ENCODE measurements at regions not wholly inside any gene's neighbourhood (a gene's known extent, or its start where the extent isn't known, plus 50 kb on each side); places are given as distances from the start of the nearest gene placed in this dataset.
"Not testable (repeated sequence)": the region's sequence is repeated elsewhere in the genome, so short reads cannot be mapped to it uniquely, and the experiment has no call there.

GRCh38 chr4:145279122-145279960 lies 99.0 kb upstream of the OTUD4 start:
- Mint-ChIP-seq H3K4me1 (ENCODE audit: low read depth in 2 of 2) (no peaks in the 10 kb centered on the region), H3K27me3 (peaks cover 7 to 27% of the 10 kb centered on the region in 2 donors), H3K9me3 (no peaks in the 10 kb centered on the region), H3K36me3 (no peaks in the 10 kb centered on the region), H3K27ac (no peak overlapping the region), H3K4me3 (no peak overlapping the region)
- DNase-seq (ENCODE audit: low spot score), result no peak
- no peak for ATAC-seq

- DNase-seq (ENCODE audit: low spot score), result no peak
- Mint-ChIP-seq H3K27me3 (peaks cover 7 to 27% of the 10 kb centered on the region in 2 donors), H3K36me3 (no peaks in the 10 kb centered on the region), H3K9me3 (no peaks in the 10 kb centered on the region), H3K4me3 (no peak overlapping the region), H3K4me1 (ENCODE audit: low read depth in 2 of 2) (no peaks in the 10 kb centered on the region), H3K27ac (no peak overlapping the region)
- no peak for ATAC-seq
Observed at GRCh38 chr4:145278341-145279121, 98.1 kb upstream of the OTUD4 start.

- ATAC-seq, result no peak
- DNase-seq (ENCODE audit: low spot score), result no peak
- H3K4me3 Mint-ChIP-seq, result no peak overlapping the region
- no peak overlapping the region for H3K27ac Mint-ChIP-seq
- H3K4me1 Mint-ChIP-seq (ENCODE audit: low read depth in 2 of 2), result no peaks in the 10 kb centered on the region
- H3K9me3 Mint-ChIP-seq, result no peaks in the 10 kb centered on the region
- peaks cover 7 to 22% of the 10 kb centered on the region in 2 donors for H3K27me3 Mint-ChIP-seq
- no peaks in the 10 kb centered on the region for H3K36me3 Mint-ChIP-seq
Observed at GRCh38 chr4:145277011-145277410, 96.6 kb upstream of the OTUD4 start.

DNA sequence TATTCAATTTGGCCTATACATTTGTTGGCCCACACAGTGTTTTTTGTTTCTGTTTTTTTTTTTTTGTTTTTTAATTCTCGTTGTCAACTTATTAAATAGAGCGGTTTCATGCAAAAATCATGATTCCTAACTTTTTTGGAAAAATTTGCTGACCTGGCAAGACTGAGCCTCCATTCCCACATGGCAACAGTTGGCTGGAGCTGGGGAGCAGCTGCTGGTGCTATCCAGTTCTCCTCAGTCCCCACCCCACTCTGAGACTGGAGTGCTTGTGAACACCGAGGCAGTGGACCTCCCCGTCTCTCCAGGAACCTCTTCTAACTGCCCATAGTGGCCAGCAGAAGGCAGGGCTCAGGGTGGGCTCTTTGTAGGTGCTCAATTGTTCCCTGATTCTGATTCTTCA lies 95.7 kb upstream of the OTUD4 start:
- ATAC-seq (no peak), DNase-seq (ENCODE audit: low spot score) (no peak)
- H3K27me3 Mint-ChIP-seq, result peaks cover 6 to 18% of the 10 kb centered on the region in 2 donors
- no peak overlapping the region for H3K4me3 Mint-ChIP-seq
- no peaks in the 10 kb centered on the region for H3K9me3 Mint-ChIP-seq
- no peak overlapping the region for H3K27ac Mint-ChIP-seq
- H3K4me1 Mint-ChIP-seq (ENCODE audit: low read depth in 2 of 2), result no peaks in the 10 kb centered on the region
- no peaks in the 10 kb centered on the region for H3K36me3 Mint-ChIP-seq

DNA sequence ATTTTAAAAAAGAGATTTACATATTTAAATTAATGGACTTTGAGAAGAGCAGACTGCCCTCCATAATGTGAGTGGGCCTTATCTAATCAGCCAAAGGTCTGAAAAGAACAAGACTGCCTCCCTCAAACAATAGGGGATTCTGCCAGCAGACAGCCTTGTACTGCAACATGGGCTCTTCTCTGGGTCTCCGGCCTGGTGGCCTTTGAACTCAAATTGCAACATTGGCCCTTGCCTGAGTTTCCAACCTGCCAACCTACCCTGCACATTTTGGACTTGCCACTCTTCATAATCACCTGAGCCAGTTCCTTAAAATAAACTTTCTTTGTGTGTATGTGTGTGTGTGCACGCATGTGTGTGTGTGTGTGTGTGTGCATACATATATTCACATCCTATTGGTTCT lies 90.8 kb upstream of the OTUD4 start:
- H3K27me3 Mint-ChIP-seq, result peaks cover 0 to 3% of the 10 kb centered on the region in 2 donors
- H3K4me1 Mint-ChIP-seq (ENCODE audit: low read depth in 2 of 2), result no peaks in the 10 kb centered on the region
- no peaks in the 10 kb centered on the region for H3K36me3 Mint-ChIP-seq
- ATAC-seq (no peak), DNase-seq (ENCODE audit: low spot score) (no peak)
- H3K4me3 Mint-ChIP-seq, result no peak overlapping the region
- H3K9me3 Mint-ChIP-seq, result no peaks in the 10 kb centered on the region
- no peak overlapping the region for H3K27ac Mint-ChIP-seq

- H3K36me3 Mint-ChIP-seq, result no peaks in the 10 kb centered on the region
- no peak overlapping the region for H3K27ac Mint-ChIP-seq
- DNase-seq (ENCODE audit: low spot score) (no peak), ATAC-seq (no peak)
- peaks cover 0 to 3% of the 10 kb centered on the region in 2 donors for H3K27me3 Mint-ChIP-seq
- H3K9me3 Mint-ChIP-seq, result no peaks in the 10 kb centered on the region
- H3K4me3 Mint-ChIP-seq, result no peak overlapping the region
- H3K4me1 Mint-ChIP-seq (ENCODE audit: low read depth in 2 of 2), result no peaks in the 10 kb centered on the region
Observed at GRCh38 chr4:145266881-145267280, 86.5 kb upstream of the OTUD4 start.

- H3K4me1 Mint-ChIP-seq (ENCODE audit: low read depth in 2 of 2), result no peaks in the 10 kb centered on the region
- ATAC-seq (peak; percentile 20 to 36), DNase-seq (ENCODE audit: low spot score) (no peak)
- H3K9me3 Mint-ChIP-seq, result no peaks in the 10 kb centered on the region
- no peak overlapping the region for H3K4me3 Mint-ChIP-seq
- H3K36me3 Mint-ChIP-seq, result no peaks in the 10 kb centered on the region
- no peak overlapping the region for H3K27ac Mint-ChIP-seq
- no peaks in the 10 kb centered on the region for H3K27me3 Mint-ChIP-seq
Observed at GRCh38 chr4:145260091-145260490, 79.7 kb upstream of the OTUD4 start.

DNA sequence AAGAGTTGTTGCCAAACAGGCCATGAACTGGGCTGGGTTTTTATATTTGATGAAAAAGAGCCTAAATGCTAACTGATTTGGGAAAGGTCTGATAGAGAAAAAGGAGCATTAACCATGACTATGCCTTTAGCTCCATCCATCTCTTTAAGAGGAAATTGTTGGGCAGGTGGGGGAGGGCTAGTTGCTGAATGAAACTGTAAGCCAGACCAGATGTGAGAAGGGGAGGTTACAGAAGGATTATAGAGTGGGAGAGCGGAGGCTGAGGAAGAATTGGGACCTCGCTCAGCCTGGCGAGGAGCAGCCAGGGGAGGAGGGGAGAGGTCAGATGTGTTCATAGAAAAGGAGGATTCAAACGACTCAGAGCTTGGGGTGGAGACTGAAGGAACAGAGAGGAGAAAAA lies 74.9 kb upstream of the OTUD4 start:
- not testable (repeated sequence) for H3K27me3 Mint-ChIP-seq; H3K36me3 Mint-ChIP-seq; H3K27ac Mint-ChIP-seq; H3K9me3 Mint-ChIP-seq; H3K4me3 Mint-ChIP-seq; H3K4me1 Mint-ChIP-seq (ENCODE audit: low read depth in 2 of 2); ATAC-seq; DNase-seq (ENCODE audit: low spot score)

- Mint-ChIP-seq H3K36me3 (no peaks in the 10 kb centered on the region), H3K4me1 (ENCODE audit: low read depth in 2 of 2) (no peaks in the 10 kb centered on the region), H3K27me3 (peaks cover 20 to 22% of the 10 kb centered on the region in 2 donors), H3K4me3 (no peak overlapping the region), H3K27ac (no peak overlapping the region), H3K9me3 (no peaks in the 10 kb centered on the region)
- ATAC-seq (no peak), DNase-seq (ENCODE audit: low spot score) (no peak)
Observed at GRCh38 chr4:145252190-145252589, 71.8 kb upstream of the OTUD4 start.

GRCh38 chr4:145251391-145251790 lies 71.0 kb upstream of the OTUD4 start:
- no peaks in the 10 kb centered on the region for H3K36me3 Mint-ChIP-seq
- no peak overlapping the region for H3K27ac Mint-ChIP-seq

DNA sequence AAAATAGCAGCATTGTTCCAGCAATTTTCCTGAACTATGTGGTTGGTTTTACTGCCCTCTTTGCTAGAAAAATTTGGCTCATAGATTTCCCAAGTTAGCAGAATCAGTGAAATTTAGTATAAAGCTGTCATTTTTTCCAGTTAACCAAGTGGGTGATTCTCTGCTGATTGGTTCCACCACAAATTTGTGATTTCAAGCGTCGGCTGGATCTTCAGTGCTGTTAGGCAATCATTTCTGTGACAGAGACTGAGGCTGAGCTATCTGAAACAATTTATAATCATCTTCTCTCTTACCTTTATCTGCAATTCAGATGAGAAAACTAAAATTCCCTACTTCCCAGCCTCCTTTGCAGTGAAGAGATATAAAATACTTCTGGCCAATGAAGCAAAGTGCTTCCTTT lies 68.6 kb upstream of the OTUD4 start:
- Mint-ChIP-seq H3K9me3 (no peaks in the 10 kb centered on the region), H3K36me3 (no peaks in the 10 kb centered on the region), H3K27ac (no peak overlapping the region), H3K4me1 (ENCODE audit: low read depth in 2 of 2) (no peaks in the 10 kb centered on the region), H3K27me3 (peaks cover 20 to 36% of the 10 kb centered on the region in 2 donors), H3K4me3 (no peak overlapping the region)
- no peak for DNase-seq (ENCODE audit: low spot score)
- no peak for ATAC-seq

More at GRCh38 chr4:145251391-145251790, 71.0 kb upstream of the OTUD4 start:
- no peak overlapping the region for H3K4me3 Mint-ChIP-seq
- no peaks in the 10 kb centered on the region for H3K9me3 Mint-ChIP-seq
- H3K27me3 Mint-ChIP-seq, result peaks cover 20 to 22% of the 10 kb centered on the region in 2 donors
- ATAC-seq, result no peak
- H3K4me1 Mint-ChIP-seq (ENCODE audit: low read depth in 2 of 2), result no peaks in the 10 kb centered on the region
- no peak for DNase-seq (ENCODE audit: low spot score)

GRCh38 chr4:145248502-145248901 lies 68.1 kb upstream of the OTUD4 start:
- H3K4me1 Mint-ChIP-seq (ENCODE audit: low read depth in 2 of 2), result no peaks in the 10 kb centered on the region
- peaks cover 20 to 36% of the 10 kb centered on the region in 2 donors for H3K27me3 Mint-ChIP-seq
- no peak overlapping the region for H3K27ac Mint-ChIP-seq
- no peaks in the 10 kb centered on the region for H3K9me3 Mint-ChIP-seq
- no peak for ATAC-seq
- DNase-seq (ENCODE audit: low spot score), result no peak
- H3K36me3 Mint-ChIP-seq, result no peaks in the 10 kb centered on the region
- no peak overlapping the region for H3K4me3 Mint-ChIP-seq

GRCh38 chr4:145234091-145234706 lies 53.8 kb upstream of the OTUD4 start:
- H3K27me3 Mint-ChIP-seq, result peaks cover 13 to 14% of the 10 kb centered on the region in 2 donors
- no peaks in the 10 kb centered on the region for H3K36me3 Mint-ChIP-seq
- H3K27ac Mint-ChIP-seq, result no peak overlapping the region
- ATAC-seq (peak; percentile 74 to 77), DNase-seq (ENCODE audit: low spot score) (no peak)
- H3K4me1 Mint-ChIP-seq (ENCODE audit: low read depth in 2 of 2), result no peaks in the 10 kb centered on the region
- H3K4me3 Mint-ChIP-seq, result no peak overlapping the region
- no peaks in the 10 kb centered on the region for H3K9me3 Mint-ChIP-seq
